CD4-positive, alpha-beta T cell treated with Interferon gamma for 1 hour (primary cell): ENCODE measurements at regions not wholly inside any gene's neighbourhood (a gene's known extent, or its start where the extent isn't known, plus 50 kb on each side); places are given as distances from the start of the nearest gene placed in this dataset.
"Not testable (repeated sequence)": the region's sequence is repeated elsewhere in the genome, so short reads cannot be mapped to it uniquely, and the experiment has no call there.

Experiments used
- DNase-seq: peaks from one replicate; pipeline ENCODE4 v3.0.0-alpha.2; 2020

DNA sequence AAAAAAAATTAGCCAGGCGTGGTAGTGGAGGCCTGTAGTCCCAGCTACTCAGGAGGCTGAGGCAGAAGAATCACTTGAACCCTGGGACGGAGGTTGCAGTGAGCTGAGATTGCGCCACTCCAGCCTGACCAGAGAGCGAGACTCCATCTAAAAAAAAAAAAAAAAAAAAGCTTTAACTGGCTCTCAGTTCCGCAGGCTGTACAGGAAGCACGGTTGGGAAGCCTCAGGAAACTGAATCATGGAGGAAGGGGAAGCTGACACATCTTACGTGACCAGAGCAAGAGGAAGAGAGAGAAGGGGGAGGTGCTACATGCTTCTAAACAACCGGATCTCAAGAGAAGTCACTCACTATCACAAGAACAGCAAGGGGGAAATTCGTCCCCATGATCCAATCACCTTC, 505.6 kb upstream of the SLC8A1 start:
- peak; percentile 20 for DNase-seq

DNA sequence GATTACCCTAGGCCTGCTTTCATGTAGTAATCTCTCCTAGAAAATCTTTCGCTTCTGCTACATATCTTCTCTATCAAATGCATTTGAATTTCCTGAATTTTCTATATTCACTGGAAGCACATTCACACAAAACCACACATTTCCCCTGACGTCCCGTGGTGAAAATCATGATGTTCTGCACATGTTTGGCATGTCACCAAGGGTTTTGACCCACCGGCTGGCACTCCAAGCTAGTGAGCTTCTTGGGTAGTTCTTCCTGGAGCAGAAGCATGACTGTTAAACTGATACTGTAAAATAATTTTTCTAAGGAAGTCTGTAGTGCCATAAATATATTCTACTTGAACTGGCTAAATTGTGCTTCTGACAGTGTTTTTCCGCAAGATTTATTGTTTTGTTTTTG, 510.1 kb upstream of the SLC8A1 start:
- no peak for DNase-seq

DNA sequence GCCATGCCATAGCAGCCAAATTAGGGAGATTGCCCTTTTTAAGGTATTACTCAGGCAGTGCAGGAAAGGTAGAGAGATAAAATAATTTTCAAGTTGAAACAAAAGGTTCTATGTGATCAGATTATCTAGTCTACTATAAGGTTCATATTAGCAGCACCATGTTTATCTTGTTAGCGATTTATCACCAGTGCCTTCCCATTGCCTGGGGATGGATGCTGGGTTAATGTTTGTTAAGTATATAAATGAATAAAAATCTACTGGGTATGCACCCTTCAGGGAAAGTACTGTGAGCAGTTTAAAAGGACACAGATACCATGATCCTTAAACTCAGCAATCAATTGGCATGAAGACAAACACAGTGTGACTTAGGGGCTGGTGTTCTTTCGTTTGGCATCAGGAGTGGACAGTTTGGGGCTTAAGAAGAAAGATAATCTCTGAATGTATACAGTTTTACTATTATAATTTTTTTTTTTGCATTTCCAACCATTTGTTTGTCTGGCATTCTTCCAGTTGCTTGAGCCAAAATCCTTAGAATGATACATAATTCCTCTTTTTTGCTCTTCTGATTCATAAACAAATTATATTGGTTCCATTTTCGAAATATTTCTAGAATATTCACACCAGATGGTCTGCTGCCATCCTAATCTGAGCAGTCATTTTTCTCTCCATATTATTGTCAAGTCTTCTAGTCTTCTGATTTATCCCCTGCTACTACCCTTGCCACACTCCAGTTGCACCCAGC, 512.8 kb upstream of the SLC8A1 start:
- no peak for DNase-seq

DNA sequence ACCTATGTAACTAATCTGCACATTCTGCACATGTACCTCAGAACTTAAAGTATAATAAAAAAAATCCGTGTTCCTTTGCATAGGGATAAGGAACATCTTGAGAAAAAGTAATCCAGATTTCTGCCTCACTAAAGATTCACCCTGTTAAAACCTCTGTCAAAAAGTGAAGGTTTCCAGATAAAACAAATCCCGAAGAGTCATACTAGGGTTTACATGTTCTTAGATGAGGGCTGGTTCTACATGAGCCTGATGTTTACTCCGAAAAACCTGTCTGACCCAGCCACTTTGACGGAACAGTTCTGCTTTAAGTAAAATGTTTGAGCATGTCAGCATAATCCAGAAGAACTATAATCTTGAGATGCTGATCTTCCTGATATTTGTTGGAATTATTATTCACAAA, 515.6 kb upstream of the SLC8A1 start:
- no peak for DNase-seq

DNA sequence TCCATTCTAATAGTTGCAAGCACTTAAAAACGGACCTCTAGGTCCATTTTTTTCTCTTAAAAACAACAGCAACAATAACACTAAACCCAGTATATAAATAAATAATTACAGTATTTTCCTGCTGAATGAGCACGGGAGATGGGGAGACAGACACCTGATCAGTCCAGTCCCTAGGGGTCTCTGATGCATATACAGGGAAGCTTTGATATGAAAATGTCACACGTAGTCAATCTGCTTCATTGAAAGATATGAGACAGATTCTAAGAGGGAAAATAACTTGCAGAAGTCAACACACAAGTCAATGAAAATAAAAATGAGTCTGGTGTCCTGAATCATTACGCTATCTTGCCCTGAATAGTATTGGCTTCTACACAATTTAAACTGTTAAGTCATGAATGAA, 523.3 kb upstream of the SLC8A1 start:
- no peak for DNase-seq

DNA sequence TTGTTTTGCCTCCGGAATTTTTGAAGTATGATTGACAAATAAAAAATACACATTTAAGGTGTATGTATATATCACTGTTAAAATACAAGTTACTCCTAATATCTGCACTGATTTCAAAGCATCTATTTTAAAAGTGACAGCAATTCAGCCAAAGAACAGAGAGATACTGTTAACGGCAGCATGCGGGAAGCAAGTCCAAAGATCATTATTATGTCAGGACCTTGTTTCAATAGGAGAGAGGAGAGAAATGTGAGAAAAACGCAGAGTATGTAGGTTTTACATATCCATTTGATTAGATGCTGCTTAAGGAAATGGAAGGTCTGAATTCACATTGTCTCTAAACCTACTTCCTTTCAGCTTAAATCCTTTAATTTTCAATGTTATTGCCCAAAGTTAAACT, 545.5 kb upstream of the SLC8A1 start:
- DNase-seq = no peak

DNA sequence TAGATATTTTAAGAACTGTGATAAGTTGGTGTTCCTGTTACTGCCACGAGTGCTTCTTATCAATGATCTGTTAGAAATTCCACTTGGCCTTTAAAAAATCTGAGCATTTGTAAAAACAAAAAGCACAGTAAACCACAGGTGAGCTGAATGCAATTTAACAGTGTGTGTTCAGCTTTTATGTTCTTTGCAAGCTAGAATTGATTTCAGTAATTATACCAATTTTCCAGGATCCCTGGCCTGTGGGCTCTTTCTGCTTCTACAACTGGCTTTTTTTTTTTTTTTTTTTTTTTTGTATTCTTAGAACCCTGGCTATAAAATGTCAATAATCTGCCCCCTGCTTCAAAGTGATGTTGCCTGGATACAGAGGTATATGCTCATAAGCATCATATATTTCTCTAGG, 548.5 kb upstream of the SLC8A1 start:
- DNase-seq = no peak

DNA sequence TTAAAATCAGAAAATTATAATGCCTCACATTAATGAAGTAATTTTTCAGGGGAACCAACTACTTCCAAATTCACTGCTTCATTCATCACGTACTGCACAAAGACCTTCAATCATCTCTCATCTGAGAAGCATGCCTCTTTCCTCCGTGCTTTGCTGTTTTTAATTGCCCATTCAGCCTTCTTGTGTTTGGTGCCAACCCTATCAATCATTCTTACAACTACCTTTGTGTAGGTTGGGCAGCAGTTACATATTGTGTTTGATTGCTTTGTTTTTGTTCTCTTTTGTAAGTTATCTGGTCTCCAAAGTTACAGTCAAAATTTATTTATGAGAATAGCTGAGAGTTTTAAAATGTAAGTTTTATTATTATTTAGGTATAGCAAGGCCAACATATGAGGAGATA, 549.0 kb upstream of the SLC8A1 start:
- no peak for DNase-seq

DNA sequence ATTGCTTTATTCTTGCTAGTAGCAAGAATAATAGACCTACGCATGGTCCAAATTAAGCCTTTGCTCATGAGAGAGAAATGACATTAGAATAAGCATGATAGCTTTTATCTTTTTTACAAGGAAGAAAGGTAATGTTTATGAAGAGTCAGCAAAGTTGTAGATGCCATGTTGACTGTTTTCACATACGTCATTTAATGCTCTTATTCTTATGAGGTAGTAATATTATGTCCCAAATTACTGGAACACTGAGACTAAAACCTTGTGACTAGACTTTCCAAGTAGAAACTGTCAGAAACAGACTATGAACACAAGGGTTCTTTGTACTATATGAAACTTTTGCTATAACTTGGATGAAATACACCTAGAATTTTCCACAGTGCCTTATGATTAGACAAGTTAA, 552.8 kb upstream of the SLC8A1 start:
- DNase-seq = no peak

DNA sequence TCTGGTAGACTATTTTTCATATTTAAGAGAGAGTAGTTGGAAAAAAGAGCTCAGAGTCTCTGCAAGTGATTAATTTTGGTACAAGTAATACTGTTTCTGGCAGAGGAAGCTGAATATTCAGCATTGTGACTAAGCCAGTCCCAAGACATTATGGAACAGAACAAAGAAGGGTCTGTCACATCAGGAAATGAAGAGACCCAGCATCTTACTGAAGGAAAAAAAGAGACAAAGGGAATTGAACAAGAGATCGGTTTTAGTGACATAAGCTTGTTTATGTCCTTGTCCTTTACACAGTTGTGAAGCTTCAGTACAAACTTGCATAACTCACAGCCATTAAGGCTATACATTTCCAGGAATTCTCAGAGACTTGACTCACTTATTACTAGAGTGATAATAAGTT, 568.5 kb upstream of the SLC8A1 start:
- no peak for DNase-seq

DNA sequence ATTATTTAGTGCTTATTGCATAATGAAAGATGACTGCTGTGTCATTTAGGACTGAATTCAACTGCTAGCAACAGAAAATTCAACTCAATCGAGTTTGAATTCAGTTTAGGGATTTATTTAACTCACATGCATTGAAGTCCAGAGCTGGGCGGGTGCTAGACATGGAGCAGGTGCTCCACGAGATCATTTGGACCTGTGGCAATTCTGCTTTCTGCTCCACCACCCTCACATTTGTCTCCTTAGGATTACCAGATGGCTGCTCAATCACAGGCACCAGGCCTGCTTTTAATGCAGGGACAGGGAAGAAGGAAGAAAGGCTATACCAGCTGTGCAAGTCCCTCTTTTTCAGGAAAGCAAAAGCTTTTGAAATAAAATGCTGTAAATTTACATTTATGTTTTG, 572.9 kb upstream of the SLC8A1 start:
- no peak for DNase-seq

DNA sequence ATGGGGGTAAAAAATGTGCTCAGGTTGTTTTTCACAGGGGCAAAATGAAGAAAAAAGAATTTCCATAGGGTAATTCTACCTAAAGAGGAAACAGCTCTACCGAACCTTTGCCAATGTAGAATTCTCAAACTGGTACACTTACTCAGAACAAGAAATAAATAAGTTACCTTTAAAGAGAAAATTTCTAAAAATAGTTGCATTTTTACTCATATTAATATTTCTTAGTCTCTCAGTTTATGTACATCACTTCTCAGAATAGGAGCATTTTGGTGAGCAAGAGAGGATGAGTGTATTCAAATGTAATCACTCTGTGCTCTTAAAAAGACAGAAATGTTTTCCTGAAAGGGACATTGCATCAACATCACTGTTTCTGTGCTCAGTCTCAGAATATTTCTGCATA, 574.7 kb upstream of the SLC8A1 start:
- no peak for DNase-seq

DNA sequence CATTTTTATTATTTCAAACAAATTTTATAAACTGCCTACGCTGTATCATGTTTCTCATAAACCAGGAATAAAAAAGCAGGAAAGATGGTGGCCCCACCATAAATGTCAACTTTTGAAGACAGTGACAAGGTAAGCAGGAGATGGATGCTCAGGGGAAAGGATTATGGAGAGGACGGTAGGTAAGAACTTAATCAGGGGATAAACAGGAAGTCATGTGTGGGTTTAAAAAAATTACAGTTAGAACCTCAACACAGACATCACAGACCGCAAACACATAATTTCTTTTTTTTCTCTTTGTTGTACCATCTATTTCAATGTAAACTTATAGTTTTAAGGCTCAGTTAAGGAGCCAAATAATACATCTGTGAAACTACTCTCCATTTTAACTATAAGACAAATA, 575.2 kb upstream of the SLC8A1 start:
- DNase-seq = no peak

DNA sequence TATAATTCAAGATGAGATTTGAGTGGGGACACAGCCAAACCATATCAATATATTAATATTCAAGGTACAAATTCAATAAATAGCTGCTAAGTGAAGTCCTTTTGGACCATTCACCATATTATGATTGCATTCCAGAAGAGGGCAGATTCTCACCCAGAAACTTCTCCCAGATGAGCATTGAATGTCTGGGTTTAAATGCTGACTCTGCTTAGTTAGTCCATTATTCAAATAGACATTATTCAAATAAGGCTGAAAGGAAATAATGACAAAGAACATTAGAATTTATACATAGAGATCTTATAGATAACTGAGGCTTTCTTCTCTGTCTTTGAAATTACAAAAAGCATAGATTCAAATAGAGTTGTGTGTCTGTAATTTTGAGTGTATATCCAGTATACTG, 579.4 kb upstream of the SLC8A1 start:
- DNase-seq = no peak

DNA sequence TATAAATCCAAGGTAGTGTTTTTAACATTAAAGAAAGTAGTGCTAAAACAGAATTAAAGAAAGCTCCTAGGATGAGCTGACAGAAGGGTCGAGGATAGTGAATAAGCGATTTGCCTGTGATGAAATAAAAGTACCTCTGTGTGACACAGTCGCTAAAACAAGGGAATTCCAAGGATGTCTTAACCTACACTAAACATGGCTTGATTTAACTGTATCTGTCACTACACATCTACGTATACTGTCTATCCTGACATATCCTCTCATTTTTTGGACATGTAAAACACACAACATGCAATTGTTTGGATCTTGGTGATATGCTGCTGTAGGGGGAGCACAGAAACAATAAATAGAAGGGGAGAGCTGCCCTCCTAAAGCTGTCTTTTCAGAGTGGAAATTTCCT, 580.8 kb upstream of the SLC8A1 start:
- no peak for DNase-seq

DNA sequence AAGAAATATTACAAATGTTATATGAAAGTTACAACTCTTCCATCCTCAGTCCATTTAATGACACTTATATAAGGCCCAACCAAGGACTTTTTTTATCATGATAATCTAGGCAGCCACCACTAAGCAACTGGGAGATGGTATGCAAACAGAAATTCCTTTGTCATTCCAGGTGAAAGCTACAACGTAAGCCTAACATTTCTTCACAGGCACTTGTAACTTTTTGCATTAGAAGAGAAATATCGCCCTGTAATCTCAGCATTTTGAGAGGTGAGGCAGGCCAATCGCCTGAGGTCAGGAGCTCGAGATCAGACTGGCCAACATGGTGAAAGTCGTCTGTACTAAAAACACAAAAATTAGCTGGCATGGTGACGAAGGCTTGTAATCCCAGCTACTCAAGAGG, 581.2 kb upstream of the SLC8A1 start:
- no peak for DNase-seq

DNA sequence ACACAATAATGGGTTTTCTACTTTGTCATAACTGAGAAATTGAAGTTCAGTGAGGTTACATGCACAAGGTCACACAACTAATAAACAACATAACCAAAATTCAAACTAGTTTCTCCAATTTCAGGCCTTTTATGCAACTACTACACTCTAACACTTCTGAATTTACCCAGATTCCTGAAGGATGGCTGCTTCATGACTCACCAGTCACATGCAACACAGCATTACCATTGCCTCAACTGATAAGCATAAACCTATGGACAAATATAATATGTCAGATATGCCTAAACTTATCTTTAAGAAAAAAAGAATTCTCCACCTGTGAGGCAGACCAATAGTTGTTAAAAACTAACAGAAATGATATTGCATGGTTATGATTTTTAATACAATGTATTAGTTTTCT, 586.5 kb upstream of the SLC8A1 start:
- DNase-seq = no peak

DNA sequence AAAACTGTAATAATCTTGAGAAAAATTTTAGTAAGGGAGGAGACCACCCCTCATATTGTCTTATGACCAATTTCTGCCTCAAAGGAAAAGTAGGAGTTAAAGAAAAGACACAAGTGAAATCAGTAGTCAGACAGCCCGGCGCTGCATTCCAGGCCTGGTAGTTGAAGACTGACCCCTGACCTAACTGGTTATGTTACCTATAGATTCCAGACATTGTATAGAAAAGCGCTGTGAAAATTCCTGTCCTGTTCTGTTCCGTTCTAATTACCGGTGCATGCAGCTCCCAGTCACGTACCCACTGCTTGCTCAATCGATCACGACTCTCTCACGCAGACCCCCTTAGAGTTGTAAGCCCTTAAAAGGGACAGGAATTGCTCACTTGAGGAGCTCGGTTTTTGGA, 587.9 kb upstream of the SLC8A1 start:
- DNase-seq = not testable (repeated sequence)

DNA sequence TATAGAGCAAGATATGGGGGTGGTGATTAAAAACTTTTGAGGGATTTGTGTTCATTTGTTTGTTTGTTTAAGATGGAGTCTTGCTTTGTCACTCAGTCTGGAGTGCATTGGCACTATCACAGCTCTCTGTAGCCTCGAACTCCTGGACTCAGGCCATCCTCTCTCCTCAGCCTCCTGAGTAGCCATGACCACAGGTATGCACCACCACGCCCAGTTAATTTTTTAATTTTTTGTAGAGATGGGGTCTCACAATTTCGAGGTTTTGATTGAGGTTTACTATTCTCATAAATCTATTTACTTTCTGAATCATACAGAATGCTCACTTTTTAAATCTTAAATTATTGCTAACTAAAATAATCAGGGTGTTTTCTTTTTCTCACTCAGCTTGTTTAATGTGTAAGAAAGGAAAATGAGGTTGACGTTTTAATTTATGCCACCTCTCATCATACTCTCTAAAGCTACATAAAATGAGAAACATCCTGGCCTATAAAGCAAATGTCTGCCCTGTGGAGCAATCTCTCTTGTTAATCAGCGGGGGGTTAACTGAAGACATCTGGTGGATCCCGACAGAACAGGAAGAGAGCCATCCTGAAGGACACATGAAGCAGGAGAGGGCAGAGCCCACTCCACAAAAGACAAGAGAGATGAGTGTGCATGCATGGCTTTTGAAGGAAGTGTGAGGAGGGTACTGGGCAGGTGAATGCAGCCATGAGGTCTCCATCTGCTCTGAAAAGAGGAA, 589.1 kb upstream of the SLC8A1 start:
- DNase-seq = no peak

DNA sequence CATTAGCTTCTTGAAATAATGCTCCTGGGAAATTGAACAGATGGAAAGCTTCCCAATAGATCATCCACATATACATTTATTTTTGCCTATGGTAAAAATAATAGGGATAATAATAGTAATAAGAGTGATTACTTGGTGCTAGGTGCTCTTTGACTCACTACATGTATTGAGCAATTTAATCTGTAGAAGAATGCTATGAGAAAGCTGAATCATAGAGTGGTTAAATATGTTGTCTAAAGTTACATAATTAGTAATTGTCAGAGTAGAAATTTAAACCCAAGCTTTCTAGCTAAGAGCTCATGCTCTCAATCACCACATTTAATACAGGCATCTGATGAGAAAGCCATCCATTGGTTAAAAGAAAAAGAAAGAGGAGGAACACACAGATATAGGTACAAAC, 590.5 kb upstream of the SLC8A1 start:
- no peak for DNase-seq

DNA sequence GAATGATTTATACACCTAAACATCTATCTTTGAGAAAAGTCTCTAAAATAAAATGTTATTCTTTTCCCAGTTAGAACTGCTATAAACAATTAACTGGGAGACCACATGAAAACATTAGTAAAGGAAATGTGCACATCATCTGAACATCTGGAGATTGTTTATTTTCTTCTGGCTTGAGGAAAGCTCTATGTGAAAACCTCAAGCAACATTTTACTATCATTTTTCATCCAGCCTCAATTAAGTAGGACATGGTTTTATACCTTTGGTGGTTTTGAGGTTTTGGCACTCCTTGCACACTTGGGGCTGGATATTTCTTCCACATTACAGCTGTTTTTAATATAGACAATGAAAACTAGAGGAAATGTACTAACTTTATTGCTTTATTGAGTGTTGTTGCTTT, 609.5 kb upstream of the SLC8A1 start:
- no peak for DNase-seq

DNA sequence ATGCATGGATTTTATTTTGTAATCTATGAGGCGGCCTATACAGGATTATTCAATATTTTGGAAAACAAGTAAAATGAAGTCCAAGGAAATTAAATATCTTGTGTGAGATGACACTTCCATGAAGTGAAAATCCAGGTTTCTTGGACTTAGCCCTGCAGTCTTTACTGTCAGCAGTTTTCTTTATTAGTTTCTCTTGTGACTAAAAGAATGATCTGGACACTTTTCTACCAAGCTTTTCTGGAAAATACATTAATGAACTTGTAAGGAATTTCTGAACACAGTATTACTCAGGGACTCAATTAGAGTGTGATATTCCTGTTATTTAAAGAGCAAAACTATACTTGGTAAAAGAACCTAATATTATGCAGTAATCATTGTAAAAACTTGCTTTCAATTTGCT, 610.4 kb upstream of the SLC8A1 start:
- DNase-seq = no peak

DNA sequence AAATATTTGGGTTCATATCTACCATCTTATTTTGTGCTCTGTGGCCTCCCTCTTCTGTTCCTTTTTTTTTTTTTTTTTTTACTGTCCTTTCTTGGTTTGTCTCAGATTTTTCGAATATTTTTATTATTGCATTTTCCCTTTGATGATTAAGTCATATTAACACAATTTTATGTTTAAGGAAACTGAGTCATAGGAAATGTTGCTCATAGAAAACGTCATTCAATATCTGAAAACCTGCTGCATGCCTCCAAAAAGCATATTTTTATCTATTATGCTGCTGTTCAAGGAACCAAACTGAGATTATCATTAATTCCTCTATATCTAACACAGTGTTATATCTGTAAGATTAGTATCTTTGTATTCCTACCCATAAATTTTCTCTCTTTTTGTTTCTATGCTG, 614.3 kb upstream of the SLC8A1 start:
- DNase-seq = no peak

DNA sequence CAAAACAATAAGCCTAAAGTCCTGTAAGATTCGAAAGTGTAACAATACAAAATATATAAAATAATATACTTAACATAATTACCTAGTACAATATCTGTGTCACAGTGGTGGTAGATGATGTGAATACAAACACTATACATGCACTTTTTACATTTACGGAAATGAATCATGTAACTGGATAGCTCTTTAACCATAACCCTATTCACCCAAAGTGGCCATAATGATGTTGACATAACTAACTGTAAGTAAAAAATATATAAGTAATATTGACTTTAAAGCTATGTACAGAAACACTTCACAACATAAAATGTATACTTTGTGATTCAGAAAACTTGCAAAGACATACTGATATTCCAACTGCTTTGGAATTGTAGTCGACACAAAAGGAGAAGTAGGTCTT, 616.9 kb upstream of the SLC8A1 start:
- DNase-seq = no peak

DNA sequence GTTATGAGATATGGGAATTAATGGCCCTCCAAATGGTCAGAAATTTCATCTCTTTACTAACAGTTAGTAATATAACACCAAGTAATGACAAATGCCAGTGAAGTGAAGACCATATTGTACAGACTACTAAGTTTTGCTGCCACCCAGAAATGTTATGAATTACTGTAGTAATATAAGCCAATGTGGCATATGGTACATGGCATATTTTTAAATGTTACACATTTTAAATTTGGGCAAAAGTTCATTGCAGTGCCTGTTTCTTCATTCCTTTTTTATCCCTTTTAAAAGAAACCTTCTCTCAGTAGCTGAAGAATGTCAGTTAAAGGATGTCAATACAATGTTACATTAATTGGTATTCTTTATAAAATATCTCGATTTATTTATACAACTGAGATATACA, 626.5 kb upstream of the SLC8A1 start:
- no peak for DNase-seq
